ENCODE measurements at regions not wholly inside any gene's neighbourhood (a gene's known extent, or its start where the extent isn't known, plus 50 kb on each side); places are given as distances from the start of the nearest gene placed in this dataset.

DNA sequence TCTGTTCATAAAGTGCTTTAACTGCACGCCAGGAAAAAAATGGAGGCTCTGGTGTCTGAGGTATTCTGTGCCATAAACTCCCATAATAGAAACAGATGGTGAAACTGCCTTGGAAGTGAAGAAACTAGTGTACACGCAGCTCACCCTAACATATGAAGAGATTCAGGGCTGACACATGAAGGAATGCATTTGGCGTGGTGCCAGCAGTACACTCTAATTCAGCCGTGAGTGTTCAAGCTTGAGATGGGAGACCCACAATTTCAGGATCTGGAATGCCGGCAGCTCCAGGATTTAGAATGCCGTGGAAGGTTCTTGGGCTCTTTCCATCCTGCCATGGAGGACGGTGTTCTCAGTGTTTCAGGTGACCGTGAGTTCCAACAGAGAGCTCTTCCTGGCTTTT, 478.4 kb downstream of the TSHZ3 start:
- TF ChIP-seq, protein P1, sequence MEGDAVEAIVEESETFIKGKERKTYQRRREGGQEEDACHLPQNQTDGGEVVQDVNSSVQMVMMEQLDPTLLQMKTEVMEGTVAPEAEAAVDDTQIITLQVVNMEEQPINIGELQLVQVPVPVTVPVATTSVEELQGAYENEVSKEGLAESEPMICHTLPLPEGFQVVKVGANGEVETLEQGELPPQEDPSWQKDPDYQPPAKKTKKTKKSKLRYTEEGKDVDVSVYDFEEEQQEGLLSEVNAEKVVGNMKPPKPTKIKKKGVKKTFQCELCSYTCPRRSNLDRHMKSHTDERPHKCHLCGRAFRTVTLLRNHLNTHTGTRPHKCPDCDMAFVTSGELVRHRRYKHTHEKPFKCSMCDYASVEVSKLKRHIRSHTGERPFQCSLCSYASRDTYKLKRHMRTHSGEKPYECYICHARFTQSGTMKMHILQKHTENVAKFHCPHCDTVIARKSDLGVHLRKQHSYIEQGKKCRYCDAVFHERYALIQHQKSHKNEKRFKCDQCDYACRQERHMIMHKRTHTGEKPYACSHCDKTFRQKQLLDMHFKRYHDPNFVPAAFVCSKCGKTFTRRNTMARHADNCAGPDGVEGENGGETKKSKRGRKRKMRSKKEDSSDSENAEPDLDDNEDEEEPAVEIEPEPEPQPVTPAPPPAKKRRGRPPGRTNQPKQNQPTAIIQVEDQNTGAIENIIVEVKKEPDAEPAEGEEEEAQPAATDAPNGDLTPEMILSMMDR (conservative IDR thresholded peaks at IDR 0.05), result no peak

More for the DNA sequence above, 478.4 kb downstream of the TSHZ3 start:
- Histone ChIP-seq H3K56ac (ENCODE audit: insufficient read length, low read depth, low read length) (no peak overlapping the region), H4K8ac (replicated peaks; ENCODE audit: insufficient read length, low read depth, low read length) (no peak overlapping the region), H3K79me2 (ENCODE audit: insufficient read depth, low read length) (no peaks in the 10 kb centered on the region), H3K4ac (ENCODE audit: low read depth, low read length) (no peak overlapping the region), H3K27ac (ENCODE audit: insufficient read length, low read depth, low read length) (no peak overlapping the region), H2BK20ac (ENCODE audit: low read depth, low read length, poor library complexity, severe bottlenecking) (no peak overlapping the region), H3K4me2 (ENCODE audit: insufficient read depth, insufficient read length, low read length) (no peak overlapping the region), H2AK5ac (ENCODE audit: insufficient read length, low read length) (no peak overlapping the region), H3K9me3 (ENCODE audit: control insufficient read depth, low read depth, low read length) (no peaks in the 10 kb centered on the region), H3K14ac (ENCODE audit: insufficient read depth, low read length) (no peak overlapping the region), H3K9ac (ENCODE audit: extremely low read depth, insufficient read length, low read length) (no peak overlapping the region), H3K79me1 (ENCODE audit: insufficient read depth, low read depth, low read length, poor library complexity, severe bottlenecking) (no peaks in the 10 kb centered on the region), H4K91ac (ENCODE audit: insufficient read length, low read depth, low read length) (no peak overlapping the region), H4K5ac (ENCODE audit: insufficient read length, low read depth, low read length) (no peak overlapping the region), H2BK5ac (ENCODE audit: insufficient read length, low read length) (no peak overlapping the region), H2BK12ac (ENCODE audit: insufficient read length, low read depth, low read length) (no peak overlapping the region), H4K20me1 (ENCODE audit: control insufficient read depth, insufficient read depth, insufficient read length) (no peaks in the 10 kb centered on the region), H2AFZ (ENCODE audit: low read length) (no peak overlapping the region), H3T11ph (ENCODE audit: low read length) (no peak overlapping the region), H3K4me1 (ENCODE audit: insufficient read depth, low read length) (no peaks in the 10 kb centered on the region), H3K23me2 (ENCODE audit: insufficient read length, low read depth, low read length, poor library complexity, severe bottlenecking) (no peaks in the 10 kb centered on the region), H3K18ac (ENCODE audit: insufficient read length, low read depth, low read length) (no peak overlapping the region), H2BK15ac (ENCODE audit: low read depth, low read length) (no peak overlapping the region), H3K23ac (ENCODE audit: insufficient read length, low read depth, low read length) (no peak overlapping the region), H3K27me3 (ENCODE audit: insufficient read depth, low read length) (no peaks in the 10 kb centered on the region), H2BK120ac (ENCODE audit: low read depth, low read length, poor library complexity, severe bottlenecking) (no peak overlapping the region)
- H3K27me3 Mint-ChIP-seq (ENCODE audit: low read depth), result peaks cover 3% of the 10 kb centered on the region
- H3K27ac Mint-ChIP-seq, result no peak overlapping the region; a peak in 1 of 7 replicates
- WGBS (ENCODE audit: extremely low coverage, insufficient read length, low lambda C conversion rate), result no CpG with 5 or more reads among the region's 8 CpGs
- H3K36me3 Mint-ChIP-seq (ENCODE audit: insufficient read depth in 1 of 3, low read depth in 3 of 3), result no peaks in the 10 kb centered on the region; a peak in 1 of 7 replicates
- H3K4me3 Mint-ChIP-seq, result no peak overlapping the region
- no peaks in the 10 kb centered on the region for H3K4me1 Mint-ChIP-seq
- peaks cover 0 to 14% of the 10 kb centered on the region in 2 experiments; a peak in 3 of 5 replicates for H3K9me3 Mint-ChIP-seq
- peak; percentile 4 for DNase-seq

Measured in H9 (cell line).